ENCODE measurements at regions not wholly inside any gene's neighbourhood (a gene's known extent, or its start where the extent isn't known, plus 50 kb on each side); places are given as distances from the start of the nearest gene placed in this dataset.

DNA sequence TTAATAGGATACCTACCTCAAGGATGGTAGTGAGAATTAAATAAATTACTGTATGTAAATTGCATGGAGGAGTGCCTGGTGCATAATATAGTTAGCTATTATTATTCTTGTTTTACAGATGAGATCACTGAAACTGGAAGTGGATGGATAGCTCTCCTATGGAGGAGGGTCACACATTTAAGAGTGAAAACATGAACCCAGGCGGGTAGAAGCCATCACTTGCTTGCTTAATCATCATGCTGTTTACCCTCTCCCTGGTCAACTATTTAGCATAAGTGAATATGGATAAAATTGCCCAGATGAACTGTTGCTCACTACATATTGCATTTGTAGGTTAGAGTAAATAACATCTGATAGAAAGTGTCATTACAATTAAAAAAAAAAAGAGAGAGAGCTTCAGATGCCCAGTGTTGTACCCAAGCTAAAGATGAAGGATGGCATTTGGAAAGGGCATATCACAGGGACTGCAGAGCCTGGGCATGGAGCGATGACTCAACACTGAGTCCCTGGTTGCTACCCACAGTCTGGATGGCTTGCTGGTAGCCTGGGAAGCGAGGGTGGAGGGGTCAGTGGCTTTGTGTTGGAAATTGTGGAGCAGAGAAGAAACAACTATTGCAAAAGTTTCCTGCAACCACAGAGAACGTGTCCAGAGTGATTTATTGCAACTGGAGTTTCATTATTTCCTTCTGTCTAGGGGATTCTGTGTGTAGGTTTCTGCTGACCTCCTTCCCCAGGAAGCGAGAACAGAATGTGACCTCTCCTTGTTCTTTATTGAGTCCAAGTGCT is 414.4 kb downstream of the SHISA9 start:
- no peak for TF ChIP-seq POLR2A (IDR thresholded peaks at IDR 0.05)
- no peak for TF ChIP-seq CTCF (IDR thresholded peaks at IDR 0.05)
- no peak for TF ChIP-seq EP300 (IDR thresholded peaks at IDR 0.05)
- no peak for TF ChIP-seq POLR2AphosphoS5 (IDR thresholded peaks at IDR 0.05)

All from stomach (tissue), 4 donors.